ENCODE measurements at regions not wholly inside any gene's neighbourhood (a gene's known extent, or its start where the extent isn't known, plus 50 kb on each side); places are given as distances from the start of the nearest gene placed in this dataset.

DNA sequence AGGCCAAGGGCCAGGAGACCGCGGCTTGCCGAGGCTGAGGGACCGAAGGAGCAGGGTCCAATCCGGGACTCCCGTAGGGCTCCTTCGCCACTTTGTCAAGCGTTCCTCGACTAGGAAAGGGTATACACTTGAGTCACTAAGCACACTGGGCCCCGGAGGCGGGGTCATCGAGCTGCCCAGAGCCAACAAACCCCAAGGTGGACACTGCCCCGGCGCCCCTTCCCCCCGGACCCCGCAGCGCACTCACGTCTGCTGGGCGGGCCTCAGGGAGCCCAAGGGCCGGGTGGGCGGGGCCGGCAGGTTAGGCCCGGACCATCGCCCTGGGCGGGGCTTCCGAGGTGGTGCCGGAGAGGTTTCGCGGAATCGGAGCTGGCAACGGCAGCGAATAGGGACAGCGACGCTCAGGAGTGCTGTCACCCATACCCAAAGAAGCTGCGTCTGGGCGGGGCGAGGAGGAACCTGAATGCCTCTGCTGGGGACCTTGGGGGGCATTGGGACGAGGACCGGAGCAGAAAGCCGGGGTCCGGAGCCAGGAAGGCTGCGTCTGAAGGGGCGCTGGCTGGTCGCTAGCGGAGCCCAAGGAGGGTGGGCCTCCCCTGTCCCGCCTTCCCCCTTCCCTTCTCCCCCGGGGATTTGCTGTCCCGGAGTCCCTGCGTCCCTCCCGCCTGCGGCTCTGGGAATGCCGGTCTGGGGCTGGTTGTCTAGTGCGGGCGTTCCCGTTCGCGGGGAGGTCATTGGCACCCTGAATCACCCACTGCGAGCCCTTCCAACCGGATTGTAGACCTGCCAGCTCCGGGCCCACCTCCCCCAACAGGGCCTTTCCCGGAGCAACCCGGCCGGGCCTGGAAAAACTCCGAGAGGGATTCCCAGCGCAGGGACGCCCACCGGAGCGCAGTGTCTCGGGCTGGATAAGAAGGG, 118.2 kb upstream of the SMURF2 start (continued):
- TF ChIP-seq ZBTB21 (tag by site-specific recombination; IDR thresholded peaks at IDR 0.05) (no peak), ZNF791 (tag by site-specific recombination; IDR thresholded peaks at IDR 0.05) (no peak), ZNF175 (tag by site-specific recombination; IDR thresholded peaks at IDR 0.05) (no peak), ZNF707 (tag by site-specific recombination; IDR thresholded peaks at IDR 0.05) (no peak), ZNF596 (tag by site-specific recombination; IDR thresholded peaks at IDR 0.05) (no peak), ZNF341 (tag by site-specific recombination; IDR thresholded peaks at IDR 0.05; ENCODE audit: low read depth) (peak; percentile 97), ZBTB48 (tag by site-specific recombination; IDR thresholded peaks at IDR 0.05) (no peak), ZNF600 (tag by site-specific recombination; IDR thresholded peaks at IDR 0.05) (no peak), ZNF239 (tag by site-specific recombination; IDR thresholded peaks at IDR 0.05) (no peak), ZNF302 (tag by site-specific recombination; IDR thresholded peaks at IDR 0.05; ENCODE audit: low read depth) (no peak), ZNF37A (tag by site-specific recombination; IDR thresholded peaks at IDR 0.05) (no peak), ZNF404 (tag by site-specific recombination; IDR thresholded peaks at IDR 0.05) (no peak), ZNF184 (tag by site-specific recombination; IDR thresholded peaks at IDR 0.05) (no peak), ZNF510 (tag by site-specific recombination; IDR thresholded peaks at IDR 0.05; ENCODE audit: insufficient replicate concordance) (no peak), IKZF3 (tag by site-specific recombination; IDR thresholded peaks at IDR 0.05) (peak; percentile 57), ZNF174 (tag by site-specific recombination; IDR thresholded peaks at IDR 0.05) (no peak), GLIS2 (tag by site-specific recombination; IDR thresholded peaks at IDR 0.05) (peak; percentile 83), ZNF221 (tag by site-specific recombination; IDR thresholded peaks at IDR 0.05; ENCODE audit: borderline replicate concordance) (no peak), SCRT2 (tag by site-specific recombination; IDR thresholded peaks at IDR 0.05) (no peak), HOXC10 (CRISPR knock-in tag; IDR thresholded peaks at IDR 0.05) (no peak), ZNF24 (tag by site-specific recombination; IDR thresholded peaks at IDR 0.05) (no peak), MZF1 (tag by site-specific recombination; IDR thresholded peaks at IDR 0.05; ENCODE audit: borderline replicate concordance) (no peak), ZNF76 (tag by site-specific recombination; IDR thresholded peaks at IDR 0.05; ENCODE audit: borderline replicate concordance, low read depth) (peak; percentile 65; the same call in 1 of the 2 replicates), ZSCAN23 (tag by site-specific recombination; IDR thresholded peaks at IDR 0.05) (no peak), ZNF155 (tag by site-specific recombination; IDR thresholded peaks at IDR 0.05) (no peak), ZNF133 (tag by site-specific recombination; IDR thresholded peaks at IDR 0.05) (no peak), ZNF626 (tag by site-specific recombination; IDR thresholded peaks at IDR 0.05) (no peak)
- TF ChIP-seq, protein P1, sequence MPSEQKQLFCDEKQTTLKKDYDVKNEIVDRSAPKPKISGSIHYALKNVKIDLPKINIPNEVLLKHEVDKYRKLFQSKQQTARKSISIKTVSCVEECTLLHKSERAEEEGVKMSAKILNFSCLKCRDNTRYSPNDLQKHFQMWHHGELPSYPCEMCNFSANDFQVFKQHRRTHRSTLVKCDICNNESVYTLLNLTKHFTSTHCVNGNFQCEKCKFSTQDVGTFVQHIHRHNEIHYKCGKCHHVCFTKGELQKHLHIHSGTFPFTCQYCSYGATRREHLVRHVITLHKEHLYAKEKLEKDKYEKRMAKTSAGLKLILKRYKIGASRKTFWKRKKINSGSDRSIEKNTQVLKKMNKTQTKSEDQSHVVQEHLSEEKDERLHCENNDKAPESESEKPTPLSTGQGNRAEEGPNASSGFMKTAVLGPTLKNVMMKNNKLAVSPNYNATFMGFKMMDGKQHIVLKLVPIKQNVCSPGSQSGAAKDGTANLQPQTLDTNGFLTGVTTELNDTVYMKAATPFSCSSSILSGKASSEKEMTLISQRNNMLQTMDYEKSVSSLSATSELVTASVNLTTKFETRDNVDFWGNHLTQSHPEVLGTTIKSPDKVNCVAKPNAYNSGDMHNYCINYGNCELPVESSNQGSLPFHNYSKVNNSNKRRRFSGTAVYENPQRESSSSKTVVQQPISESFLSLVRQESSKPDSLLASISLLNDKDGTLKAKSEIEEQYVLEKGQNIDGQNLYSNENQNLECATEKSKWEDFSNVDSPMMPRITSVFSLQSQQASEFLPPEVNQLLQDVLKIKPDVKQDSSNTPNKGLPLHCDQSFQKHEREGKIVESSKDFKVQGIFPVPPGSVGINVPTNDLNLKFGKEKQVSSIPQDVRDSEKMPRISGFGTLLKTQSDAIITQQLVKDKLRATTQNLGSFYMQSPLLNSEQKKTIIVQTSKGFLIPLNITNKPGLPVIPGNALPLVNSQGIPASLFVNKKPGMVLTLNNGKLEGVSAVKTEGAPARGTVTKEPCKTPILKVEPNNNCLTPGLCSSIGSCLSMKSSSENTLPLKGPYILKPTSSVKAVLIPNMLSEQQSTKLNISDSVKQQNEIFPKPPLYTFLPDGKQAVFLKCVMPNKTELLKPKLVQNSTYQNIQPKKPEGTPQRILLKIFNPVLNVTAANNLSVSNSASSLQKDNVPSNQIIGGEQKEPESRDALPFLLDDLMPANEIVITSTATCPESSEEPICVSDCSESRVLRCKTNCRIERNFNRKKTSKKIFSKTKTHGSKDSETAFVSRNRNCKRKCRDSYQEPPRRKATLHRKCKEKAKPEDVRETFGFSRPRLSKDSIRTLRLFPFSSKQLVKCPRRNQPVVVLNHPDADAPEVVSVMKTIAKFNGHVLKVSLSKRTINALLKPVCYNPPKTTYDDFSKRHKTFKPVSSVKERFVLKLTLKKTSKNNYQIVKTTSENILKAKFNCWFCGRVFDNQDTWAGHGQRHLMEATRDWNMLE (tag by site-specific recombination; conservative IDR thresholded peaks at IDR 0.05; ENCODE audit: low read depth): no peak
- TF ChIP-seq, protein P2, sequence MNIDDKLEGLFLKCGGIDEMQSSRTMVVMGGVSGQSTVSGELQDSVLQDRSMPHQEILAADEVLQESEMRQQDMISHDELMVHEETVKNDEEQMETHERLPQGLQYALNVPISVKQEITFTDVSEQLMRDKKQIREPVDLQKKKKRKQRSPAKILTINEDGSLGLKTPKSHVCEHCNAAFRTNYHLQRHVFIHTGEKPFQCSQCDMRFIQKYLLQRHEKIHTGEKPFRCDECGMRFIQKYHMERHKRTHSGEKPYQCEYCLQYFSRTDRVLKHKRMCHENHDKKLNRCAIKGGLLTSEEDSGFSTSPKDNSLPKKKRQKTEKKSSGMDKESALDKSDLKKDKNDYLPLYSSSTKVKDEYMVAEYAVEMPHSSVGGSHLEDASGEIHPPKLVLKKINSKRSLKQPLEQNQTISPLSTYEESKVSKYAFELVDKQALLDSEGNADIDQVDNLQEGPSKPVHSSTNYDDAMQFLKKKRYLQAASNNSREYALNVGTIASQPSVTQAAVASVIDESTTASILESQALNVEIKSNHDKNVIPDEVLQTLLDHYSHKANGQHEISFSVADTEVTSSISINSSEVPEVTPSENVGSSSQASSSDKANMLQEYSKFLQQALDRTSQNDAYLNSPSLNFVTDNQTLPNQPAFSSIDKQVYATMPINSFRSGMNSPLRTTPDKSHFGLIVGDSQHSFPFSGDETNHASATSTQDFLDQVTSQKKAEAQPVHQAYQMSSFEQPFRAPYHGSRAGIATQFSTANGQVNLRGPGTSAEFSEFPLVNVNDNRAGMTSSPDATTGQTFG (tag by site-specific recombination; IDR thresholded peaks at IDR 0.05; ENCODE audit: borderline replicate concordance): no peak
- TF ChIP-seq, protein P3, sequence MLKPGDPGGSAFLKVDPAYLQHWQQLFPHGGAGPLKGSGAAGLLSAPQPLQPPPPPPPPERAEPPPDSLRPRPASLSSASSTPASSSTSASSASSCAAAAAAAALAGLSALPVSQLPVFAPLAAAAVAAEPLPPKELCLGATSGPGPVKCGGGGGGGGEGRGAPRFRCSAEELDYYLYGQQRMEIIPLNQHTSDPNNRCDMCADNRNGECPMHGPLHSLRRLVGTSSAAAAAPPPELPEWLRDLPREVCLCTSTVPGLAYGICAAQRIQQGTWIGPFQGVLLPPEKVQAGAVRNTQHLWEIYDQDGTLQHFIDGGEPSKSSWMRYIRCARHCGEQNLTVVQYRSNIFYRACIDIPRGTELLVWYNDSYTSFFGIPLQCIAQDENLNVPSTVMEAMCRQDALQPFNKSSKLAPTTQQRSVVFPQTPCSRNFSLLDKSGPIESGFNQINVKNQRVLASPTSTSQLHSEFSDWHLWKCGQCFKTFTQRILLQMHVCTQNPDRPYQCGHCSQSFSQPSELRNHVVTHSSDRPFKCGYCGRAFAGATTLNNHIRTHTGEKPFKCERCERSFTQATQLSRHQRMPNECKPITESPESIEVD (tag by site-specific recombination; IDR thresholded peaks at IDR 0.05): no peak
- TF ChIP-seq, protein P4, sequence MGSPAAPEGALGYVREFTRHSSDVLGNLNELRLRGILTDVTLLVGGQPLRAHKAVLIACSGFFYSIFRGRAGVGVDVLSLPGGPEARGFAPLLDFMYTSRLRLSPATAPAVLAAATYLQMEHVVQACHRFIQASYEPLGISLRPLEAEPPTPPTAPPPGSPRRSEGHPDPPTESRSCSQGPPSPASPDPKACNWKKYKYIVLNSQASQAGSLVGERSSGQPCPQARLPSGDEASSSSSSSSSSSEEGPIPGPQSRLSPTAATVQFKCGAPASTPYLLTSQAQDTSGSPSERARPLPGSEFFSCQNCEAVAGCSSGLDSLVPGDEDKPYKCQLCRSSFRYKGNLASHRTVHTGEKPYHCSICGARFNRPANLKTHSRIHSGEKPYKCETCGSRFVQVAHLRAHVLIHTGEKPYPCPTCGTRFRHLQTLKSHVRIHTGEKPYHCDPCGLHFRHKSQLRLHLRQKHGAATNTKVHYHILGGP (tag by site-specific recombination; IDR thresholded peaks at IDR 0.05): no peak
